GM19468 (cell line): ENCODE measurements at regions not wholly inside any gene's neighbourhood (a gene's known extent, or its start where the extent isn't known, plus 50 kb on each side); places are given as distances from the start of the nearest gene placed in this dataset.
"Not testable (repeated sequence)": the region's sequence is repeated elsewhere in the genome, so short reads cannot be mapped to it uniquely, and the experiment has no call there.

Source experiments
- ATAC-seq: cut with Tn5 transposase; IDR thresholded peaks from one replicate; pipeline ENCODE4 v1.9.1; 2021; ENCODE audit warnings: mild to moderate bottlenecking, moderate library complexity, moderate number of reproducible peaks; ENCODE audit not compliant: unreplicated experiment; ENCODE audit errors: extremely low read depth

DNA sequence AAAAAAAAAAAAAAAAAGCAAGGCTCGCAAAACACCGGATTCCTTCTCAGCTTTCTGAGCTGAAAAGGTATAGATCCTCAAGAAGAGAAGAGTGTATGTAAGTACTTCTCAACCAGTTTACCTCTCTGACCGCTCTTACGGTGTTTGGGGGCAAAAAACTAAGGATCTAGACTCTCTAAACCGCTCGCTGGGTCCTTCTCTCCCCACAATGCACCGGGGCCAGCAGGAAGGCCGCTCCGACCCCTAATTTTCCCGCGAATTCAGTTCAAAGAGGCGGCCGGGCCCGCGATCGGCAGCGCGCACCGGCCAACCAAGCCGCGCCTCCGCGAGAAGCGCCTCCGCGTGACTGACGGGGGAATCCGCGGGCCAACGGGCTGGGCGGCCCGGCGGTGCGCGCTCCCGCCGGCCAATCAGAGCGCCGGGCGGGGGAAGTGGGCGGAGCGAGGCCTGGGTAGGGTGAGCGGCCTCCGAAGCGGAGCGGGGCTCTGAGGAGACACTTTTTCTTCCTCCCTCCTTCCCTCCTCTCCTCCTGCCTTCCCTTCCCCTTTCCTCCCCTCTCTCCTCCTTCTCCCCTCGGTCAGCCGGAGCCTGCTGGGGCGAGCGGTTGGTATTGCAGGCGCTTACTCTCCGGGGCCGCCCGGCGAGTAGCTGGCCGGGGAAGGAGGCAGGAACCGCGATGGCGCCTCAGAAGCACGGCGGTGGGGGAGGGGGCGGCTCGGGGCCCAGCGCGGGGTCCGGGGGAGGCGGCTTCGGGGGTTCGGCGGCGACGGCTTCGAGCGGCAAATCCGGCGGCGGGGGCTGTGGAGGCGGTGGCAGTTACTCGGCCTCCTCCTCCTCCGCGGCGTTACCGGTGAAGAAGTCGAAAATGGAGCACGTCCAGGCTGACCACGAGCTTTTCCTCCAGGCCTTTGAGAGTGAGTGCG, 93.0 kb downstream of the CRLF3 start:
- ATAC-seq, result peak; percentile 75

DNA sequence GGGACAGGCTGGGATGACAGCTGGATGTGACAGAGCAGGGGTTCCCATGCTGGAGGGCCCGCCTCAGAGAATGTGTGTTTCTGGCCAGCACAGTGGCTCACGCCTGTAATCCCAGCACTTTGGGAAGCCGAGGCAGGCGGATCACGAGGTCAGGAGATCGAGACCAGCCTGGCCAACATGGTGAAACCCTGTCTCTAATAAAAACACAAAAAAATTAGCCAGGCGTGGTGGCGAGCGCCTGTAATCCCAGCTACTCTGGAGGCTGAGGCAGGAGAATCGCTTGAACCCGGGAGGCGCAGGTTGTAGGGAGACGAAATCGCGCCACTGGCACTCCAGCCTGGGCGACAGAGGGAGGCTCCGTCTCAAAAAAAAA, 93.7 kb downstream of the CRLF3 start:
- not testable (repeated sequence) for ATAC-seq

DNA sequence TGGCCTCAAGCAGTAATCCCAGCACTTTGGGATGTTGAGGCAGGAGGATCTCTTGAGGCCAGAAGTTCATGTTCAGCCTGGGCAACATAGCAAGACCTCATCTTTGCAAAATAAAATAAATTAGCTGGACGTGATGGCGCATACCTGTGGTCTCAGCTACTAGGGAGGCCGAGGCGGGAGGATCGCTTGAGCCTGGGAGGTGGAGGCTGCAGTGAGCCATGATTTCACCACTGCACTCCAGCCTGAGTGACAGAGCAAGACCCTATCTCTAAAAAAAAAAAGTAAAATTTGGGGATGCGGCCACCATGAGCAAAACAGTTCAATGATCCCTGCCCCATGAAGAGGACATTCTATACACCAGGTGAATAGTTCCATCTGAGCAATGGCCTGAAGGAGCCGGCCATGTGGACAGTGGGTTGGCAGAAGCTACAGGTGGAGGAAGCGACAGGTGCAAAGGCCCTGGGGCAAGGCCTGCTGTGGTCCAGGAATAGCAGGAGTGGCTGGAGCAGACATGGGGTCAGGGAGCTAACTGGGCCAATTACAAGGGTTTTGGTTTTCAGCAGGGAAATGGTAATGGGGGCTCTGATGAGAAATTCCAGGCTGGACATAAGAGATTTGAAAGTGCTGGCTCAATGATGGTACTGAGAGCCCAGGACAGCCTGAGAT, 94.2 kb downstream of the CRLF3 start:
- ATAC-seq, result not testable (repeated sequence)

DNA sequence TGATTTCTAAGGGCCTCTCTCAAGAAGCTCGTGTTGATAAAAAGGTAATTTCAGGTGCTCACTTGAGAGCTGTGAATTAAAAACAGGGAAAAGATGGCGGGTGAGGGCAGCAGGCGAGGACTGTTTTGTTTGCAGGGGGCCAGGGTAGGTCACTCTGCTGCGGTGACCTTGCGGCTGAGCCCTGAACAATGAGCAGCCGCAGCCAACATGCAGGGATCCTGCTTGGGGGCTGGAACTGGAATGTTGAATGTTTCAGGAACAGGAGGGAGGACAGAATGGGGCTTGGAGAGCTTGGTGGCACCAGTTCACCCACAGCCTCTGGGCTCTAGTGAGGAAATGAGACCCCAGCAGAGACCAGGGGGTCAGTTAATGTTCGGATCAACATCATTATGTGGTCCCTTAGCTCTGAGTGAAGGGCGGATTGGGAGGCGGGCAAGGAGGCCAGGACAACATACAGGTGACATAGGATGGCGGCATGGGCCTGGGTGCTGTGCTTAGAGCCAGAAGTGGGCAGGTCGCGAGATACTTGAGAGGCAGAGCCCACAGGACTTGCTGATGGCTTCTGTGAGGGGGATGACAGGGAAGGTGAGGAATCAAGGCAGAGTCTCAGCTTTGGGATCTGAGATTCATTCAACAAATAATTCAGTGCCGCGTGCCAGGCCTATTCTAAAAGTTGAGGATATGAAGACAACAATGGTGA, 94.9 kb downstream of the CRLF3 start:
- ATAC-seq, result not testable (repeated sequence)

DNA sequence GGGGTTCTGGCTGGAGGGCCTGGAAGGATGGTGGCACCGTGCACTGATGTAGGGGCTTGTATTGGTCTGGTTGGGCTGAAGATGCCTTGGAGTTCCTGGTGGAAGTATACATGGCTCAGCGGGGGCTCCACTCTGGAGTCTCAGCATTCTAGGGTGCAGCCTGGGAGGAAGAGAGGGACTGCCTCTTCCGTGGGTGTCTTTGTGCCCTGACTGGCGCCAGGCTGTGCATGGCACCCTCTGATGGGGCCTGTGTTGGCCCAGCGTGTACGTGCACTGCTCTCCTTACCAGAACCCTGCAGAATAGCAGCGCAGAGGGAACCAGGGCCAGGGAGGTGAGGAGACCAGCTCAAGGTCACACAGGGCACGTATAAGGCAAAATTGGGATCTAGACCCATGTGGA, 97.0 kb downstream of the CRLF3 start:
- ATAC-seq, result not testable (repeated sequence)

DNA sequence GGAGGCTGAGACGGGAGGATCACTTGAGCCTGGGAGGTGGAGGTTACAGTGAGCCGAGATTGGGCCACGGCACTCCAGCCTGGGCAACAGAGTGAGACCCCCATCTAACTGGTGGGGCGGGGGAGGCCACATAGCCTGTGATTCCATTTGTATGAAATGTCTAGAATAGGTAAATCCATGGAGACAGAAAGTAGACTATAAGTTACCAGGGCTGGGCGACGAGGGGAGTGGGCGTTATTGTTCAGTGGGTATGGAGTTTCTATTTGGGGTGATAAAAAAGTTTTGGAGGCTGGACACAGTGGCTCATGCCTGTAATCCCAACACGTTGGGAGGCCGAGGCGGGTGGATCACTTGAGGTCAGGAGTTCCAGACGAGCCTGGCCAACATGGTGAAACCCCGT, 97.8 kb downstream of the CRLF3 start:
- not testable (repeated sequence) for ATAC-seq

DNA sequence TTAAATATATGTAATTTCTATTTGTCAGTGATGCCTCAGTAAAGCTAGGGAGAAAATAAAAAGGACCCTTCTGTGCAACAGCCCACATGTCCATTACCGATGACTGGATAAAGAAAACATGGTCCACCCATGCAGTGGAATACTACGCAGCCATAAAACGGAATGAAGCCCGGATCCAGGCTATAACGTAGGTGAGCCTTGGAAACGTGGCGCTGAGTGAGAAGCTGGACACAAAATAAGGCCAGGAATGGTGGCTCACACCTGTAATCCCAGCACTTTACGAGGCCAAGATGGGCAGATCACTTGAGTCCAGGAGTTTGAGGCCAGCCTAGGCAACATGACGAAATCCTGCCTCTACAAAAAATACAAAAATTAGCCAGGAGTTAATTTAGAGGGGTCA, 98.2 kb downstream of the CRLF3 start:
- ATAC-seq, result not testable (repeated sequence)

DNA sequence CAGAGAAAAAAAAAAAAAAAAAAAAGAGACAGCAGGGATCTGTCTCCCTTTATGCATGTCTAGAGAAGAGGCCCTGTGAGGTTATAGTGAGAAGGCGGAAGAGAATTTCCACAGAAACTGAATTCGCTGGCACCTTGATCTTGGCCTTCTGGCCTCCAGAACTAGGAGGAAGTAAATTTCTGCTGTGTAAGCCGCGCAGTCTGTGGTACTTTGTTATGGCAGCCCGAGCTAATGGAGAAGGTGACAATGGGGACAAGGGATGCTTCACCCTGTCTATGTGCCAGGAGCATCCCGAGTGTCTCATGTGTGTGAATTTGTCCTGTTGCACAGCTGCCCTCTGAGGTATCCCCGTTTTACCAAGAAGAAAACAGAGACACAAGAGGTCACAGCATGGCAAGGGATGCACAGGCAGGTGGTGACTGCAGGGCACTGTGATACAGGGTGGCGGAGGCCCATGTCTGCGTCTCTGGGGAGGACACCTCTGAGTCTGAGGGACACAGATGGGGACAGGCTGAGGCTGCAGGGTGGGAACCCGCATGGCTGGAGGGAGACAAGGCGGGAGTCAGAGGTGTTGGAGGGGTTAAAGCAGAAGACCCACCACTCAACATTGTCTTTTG, 100.3 kb downstream of the CRLF3 start:
- not testable (repeated sequence) for ATAC-seq

DNA sequence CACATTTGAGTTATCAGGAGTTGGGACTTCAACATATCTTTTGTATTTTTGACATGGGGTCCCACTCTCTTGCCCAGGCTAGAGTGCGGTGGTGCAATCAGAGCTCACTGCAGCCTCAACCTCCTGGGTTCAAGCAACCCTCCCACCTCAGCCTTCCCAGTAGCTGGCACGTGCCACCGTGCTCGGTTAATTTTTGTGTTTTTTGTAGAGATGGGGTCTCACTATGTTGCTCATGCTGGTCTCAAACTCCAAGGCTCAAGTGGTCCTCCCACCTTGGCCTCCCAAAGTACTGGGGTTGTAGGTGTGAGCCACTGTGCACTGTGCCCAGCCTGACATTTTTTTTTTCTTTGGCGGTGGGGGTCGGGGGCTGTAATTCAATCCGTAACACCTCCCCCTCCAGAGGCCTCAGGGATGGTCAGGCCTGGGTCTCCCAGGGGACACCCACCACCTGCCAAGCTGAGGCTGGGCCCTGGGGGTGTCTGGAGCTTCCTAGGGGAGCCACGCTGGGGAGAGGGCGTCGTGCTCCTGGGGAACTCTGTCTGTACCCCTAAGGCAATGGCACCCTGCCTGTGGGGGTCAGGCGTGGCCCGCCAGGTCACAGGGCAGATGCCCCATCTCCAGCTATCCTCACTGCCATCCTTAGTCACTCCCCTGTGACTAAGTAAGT, 102.2 kb downstream of the CRLF3 start:
- ATAC-seq, result not testable (repeated sequence)

DNA sequence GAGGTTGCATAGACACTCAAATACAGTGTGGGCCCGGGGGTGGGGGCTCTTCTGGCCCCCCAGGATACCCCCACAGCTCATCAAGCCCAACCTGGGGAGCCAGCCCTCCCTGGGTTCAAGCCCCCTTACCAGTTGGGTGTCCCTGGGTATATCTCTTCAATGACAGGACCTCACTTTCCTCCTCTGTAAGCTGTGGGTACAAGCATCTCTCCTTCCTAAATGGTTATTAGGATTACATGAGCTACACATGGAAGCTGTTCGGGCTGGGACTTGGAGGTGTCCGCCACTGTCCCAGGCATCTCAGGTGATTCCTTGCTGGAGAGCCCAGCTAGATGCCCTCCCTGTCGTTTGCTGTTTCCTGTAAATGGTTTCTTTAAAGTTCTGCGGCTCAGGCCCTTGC, 103.5 kb downstream of the CRLF3 start:
- ATAC-seq, result not testable (repeated sequence)

DNA sequence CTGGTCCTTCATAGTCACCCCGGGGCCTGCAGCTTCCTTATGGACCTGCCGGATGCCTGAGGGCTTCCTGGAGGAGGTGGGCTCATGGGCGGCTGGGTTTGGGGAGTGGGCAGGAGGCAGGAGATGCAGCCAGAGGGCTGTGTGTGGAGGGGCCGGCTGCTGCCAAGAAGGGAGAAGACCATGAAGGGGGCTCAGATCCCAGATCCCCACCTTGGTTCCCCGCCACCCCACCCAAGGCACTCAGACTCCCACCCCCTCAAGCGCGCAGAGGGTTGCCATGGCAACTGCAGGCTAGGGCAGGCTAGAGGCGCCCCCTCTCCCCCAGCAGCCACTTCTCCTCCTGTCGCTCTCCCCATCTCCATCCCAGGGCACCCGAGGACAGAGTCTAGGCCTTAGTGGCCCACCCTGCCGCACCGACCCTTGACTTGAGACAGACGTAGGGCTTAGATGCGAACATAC, 104.5 kb downstream of the CRLF3 start:
- no peak for ATAC-seq

DNA sequence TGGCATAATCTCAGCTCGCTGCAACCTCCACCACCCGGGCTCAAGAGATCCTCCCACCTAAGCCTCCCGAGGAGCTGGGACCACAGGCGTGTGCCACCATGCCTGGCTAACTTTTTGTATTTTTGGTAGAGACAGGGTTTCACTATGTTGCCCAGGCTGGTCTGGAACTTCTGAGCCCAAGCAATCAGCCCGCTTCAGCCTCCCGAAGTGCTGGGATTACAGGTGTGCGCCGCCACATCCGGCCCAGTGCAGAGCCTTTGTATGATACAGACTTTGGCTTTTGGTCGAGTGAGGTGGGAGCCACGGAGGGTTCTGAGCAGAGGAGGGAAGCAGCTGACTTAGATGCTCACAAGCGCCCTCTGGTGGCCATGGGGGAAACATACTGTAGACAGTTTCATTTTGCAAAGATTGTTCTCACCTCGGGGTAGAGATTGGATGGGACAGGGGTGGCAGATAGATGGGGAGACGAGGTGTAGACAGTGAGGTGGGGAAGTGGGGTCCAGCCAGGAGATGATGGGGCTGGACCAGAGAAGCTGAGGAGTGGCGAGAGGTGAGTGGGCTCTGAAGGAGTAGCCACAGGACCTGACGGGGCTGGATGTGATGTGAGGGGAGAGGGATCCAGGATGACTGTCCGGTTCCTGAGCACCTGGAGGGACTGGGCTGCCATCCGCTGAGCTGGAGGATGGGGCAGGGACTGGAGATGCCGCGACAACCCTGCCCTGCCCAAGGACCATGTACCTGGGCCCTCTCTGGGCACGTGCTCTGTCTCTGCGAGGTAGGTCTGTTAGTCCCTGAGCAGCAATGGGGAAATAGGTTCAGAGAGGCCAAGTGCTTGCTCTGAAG, 105.1 kb downstream of the CRLF3 start:
- ATAC-seq, result not testable (repeated sequence)

DNA sequence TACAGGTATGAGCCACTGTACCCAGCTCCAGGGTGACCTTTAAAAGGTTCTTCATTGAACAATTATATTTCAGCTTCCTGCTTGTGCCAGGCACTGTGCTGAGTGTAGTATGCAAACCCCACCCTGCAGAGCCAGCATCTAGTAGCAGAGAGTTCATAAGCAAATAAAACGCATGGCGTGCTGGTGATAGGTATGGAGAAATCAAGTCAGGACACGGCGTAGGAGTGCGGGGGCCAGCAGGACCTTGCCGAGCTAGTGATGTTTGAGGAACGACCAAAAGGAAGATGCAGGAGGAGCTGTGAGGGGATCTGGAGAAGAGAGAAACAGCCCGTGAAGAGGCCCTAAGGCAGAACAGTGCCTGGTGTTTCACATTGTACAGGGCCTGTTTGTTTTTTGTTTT, 105.8 kb downstream of the CRLF3 start:
- ATAC-seq, result not testable (repeated sequence)

DNA sequence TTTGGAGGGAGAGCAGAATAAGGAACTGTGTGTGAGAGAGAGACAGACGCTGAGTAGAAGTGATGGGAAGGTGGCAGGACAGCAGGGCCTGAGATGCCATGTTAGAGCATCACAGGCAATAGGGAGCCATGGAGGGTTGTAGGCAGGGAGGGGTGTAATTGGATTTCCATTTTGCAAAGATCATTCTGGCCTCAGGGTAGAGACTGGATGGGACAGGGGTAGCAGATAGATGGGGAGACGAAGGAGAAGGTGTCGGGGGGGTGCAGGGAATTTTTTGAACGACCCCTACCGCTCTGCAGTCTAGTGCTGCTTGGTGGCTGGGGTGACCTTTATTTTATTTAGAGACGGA, 106.4 kb downstream of the CRLF3 start:
- not testable (repeated sequence) for ATAC-seq

DNA sequence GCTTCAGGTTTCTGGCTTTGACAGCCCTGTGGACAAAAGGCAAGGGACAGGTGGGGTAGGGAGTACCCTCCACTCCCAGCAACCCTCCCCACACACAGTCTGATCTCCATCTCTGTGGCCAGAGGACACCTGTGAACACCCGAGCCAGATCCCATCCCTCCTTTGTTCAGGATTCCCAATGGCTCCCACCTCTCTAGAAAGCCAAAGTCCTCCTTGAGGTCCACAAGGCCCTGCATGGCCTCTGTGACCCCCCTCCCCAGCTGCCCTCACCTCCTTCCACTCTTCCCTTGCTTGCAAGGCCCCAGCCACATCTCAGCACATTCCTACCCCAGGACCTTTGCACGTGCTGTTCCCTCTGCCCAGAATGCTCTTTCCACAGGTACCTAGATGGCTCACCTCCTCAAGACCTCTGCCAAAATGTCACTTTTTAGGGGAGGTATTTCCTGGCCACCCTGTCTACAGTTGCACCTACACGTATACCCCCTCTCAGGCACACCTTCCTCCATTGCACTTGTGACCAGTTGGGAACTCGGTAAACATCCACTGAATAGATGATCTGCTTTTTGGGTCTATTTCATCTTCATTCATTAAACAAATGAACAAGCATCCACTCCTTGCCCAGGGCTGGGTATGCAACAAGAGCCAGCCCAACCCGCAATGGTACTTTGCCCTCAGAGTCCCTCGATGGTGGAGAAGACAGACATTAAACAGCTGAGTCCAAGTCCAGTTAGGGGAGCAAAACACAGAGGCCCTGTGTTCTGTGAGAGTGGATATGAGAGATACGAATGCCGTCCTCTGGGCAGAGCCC, 107.0 kb downstream of the CRLF3 start:
- ATAC-seq, result no peak

DNA sequence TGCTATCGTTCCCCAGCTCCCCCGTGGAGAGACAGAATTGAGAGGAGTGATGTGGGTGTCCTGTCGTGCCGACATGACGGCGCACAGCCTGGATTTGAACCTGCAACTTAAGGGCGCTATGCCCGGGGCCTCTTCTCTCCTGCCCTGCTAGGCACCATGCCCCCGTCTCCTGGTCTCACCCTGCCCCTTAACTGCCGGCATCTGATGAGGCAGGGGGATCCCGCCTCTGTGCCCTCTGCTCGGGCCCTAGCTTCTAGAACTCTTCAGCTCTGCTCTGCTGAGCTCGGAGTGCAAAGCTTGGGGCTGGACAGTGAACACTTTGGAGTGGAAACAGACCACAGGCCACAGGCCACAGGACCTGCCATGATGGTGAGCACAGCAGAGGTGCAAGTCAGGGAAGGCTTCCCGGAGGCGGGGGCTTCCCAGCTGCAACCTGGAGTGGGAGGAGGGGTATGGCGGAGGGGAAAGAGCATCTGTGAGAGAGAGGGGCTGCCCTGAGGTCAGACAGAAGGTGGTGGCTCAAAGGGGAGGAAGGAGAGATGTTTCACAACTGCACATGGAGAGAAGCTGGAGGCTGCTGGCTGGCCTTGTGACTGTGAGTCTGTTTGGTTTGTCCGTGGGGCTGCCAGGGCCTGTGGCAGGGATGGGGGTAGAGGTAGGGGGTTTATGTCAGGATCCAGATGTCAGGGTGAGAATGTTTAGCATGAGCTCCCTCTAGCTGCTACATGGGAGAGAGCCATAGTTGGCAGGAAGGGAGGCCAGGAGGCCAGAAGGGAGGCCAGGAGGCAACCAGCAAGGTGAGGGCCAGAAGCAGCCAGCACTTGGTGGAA, 107.8 kb downstream of the CRLF3 start:
- no peak for ATAC-seq

DNA sequence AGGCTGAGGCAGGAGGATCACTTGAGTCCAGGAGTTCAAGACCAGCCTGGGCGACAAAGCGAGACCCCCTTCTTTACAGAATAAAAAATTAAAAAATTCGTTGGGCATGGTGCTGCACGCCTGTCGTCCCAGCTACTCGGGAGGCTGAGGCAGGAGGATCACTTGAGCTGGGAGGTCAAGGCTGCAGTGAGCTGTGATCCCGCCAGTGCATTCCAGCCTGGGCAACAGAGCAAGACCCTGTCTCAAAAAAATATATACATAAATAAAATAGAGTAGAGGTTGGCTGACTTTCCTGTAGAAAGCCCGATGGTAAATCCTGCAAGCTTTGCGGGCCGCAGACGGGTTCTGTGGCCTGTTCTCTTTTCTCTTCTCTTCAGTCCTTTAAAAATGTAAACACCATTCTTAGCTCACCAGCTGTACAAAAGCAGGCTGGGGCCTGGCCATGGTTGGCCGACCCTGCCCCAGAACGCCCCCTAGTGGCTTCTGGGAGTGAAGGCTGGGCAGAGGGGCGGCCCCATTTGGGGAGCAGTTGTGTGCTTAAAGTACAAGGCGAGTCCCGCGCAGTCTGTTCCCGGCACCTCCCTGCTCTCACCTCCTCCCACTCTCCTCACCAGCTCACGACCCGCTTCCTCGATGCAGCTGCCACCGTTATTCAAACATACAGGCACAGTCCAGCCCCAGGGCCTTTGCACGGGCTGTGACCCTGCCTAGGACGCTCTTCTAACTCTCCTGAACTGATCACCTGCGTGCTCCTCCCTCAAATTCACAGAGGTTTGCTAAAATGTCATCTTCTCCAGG, 109.5 kb downstream of the CRLF3 start:
- peak; percentile 44 for ATAC-seq
